Heart right ventricle (tissue), 16 donors: ENCODE measurements at regions not wholly inside any gene's neighbourhood (a gene's known extent, or its start where the extent isn't known, plus 50 kb on each side); places are given as distances from the start of the nearest gene placed in this dataset.

ENCODE experiments used
- ATAC-seq, 8 donors: fragments of 200-7000 bp; cut with Tn5 transposase; one replicate each; pipeline ENCODE4 v1.9.1; 2020; ENCODE audit warnings: mild to moderate bottlenecking in 8 of 8, moderate library complexity in 8 of 8, moderate number of reproducible peaks in 1 of 8
- DNase-seq, 2 donors: peaks; one replicate each; pipeline ENCODE4 v3.0.0-alpha.2; 2020
- H3K27ac ChIP-seq, 10 donors: fragments of 200-600 bp; sonication (generic) in 2 of 10; one replicate each; pipeline versions ENCODE4 v1.5.0 to v1.8.0; 2020 to 2022; ENCODE audit warnings: mild to moderate bottlenecking in 3 of 10
- H3K27me3 ChIP-seq, 7 donors: fragments of 200-600 bp; one replicate each; pipeline ENCODE4 v1.8.0; 2021 to 2022; ENCODE audit warnings: mild to moderate bottlenecking in 2 of 7
- H3K36me3 ChIP-seq, 9 donors: fragments of 200-600 bp; sonication (generic) in 1 of 9; one replicate each; pipeline versions ENCODE4 v1.5.0 to v1.8.0; 2020 to 2022; ENCODE audit warnings: mild to moderate bottlenecking in 2 of 9
- H3K4me1 ChIP-seq, 9 donors: fragments of 200-600 bp; sonication (generic) in 1 of 9; one replicate each; pipeline versions ENCODE4 v1.5.0 to v1.8.0; 2020 to 2022; ENCODE audit warnings: mild to moderate bottlenecking in 4 of 9
- H3K4me3 ChIP-seq, 10 donors: fragments of 200-600 bp; sonication (generic) in 2 of 10; one replicate each; pipeline versions ENCODE4 v1.5.0 to v1.8.0; 2020 to 2022; ENCODE audit warnings: mild to moderate bottlenecking in 7 of 10, moderate library complexity in 2 of 10
- H3K9me3 ChIP-seq, 11 donors: fragments of 200-600 bp in 10 of 11; sonication (generic) in 2 of 11; one replicate each; pipeline versions ENCODE4 v1.5.0 to v1.8.0; 2013 to 2022; ENCODE audit warnings: mild to moderate bottlenecking in 2 of 11, control low read depth in 1 of 11, moderate library complexity in 1 of 11
- WGBS, 2 donors: extraction: QIAGEN DNeasy Blood & Tissue Kit; methylation state at CpG; one replicate each; pipeline ENCODE4 v1.1.7; 2013; ENCODE audit warnings: inconsistent platforms in 1 of 2; 5-methylcytosine and 5-hydroxymethylcytosine counted together
- intact Hi-C, 10 donors: fragments of 100-400 bp; cut with DNase I; formaldehyde crosslinking; loops; one replicate each; pipeline versions ENCODE4 v1.11.1 to v1.14.2; 2022
- TF ChIP-seq, protein P1 (sequence below), 9 donors: fragments of 200-600 bp; sonication (generic) in 2 of 9; IDR thresholded peaks; one replicate each; pipeline versions ENCODE4 v1.5.0 to v1.8.0; 2021 to 2022; ENCODE audit warnings: antibody characterized with exemption in 9 of 9, mild to moderate bottlenecking in 5 of 9, moderate library complexity in 1 of 9
- donor health status: Arrhythmogenic right ventricular cardiomyopathy.
- donor health status: ischemic (EF 13 %, LVEDD 7.1; RV severe dilation, severe dysfunction).
- donor health status: healthy with polysubstance abuse.
- donor health status: DM: no; HTN: yes; CAD: no.
- donor health status: DM: no; HTN: no; CAD: no.
- donor health status: ischemic (EF 25% LVEDD 6.9; RV normal size, moderate dysfunction).
- donor health status: ischemic (EF 25% LVEDD 5.7; RV mildly dilated, moderate dysfunction).
- donor health status: healthy.
- donor health status: DM: yes; HTN: yes; CAD: no.
- donor health status: Ischemic cardiomyopathy.
- donor health status: ischemic (EF 35%, LVEDD 5.7; RV mildly dilated, moderate dysfunction).
- donor health status: nonischemic (EF 11% LVEDD 7.7; RV severe dilation, severe dysfunction).
- donor health status: DM: yes; HTN: yes; CAD: no.
- donor health status: PGD.
- donor health status: ischemic (EF 29% LVEDD 5.4; RV normal size, mild dysfunction).
- donor health status: nonischemic (EF 23%, LVEDD 6.1; RV moderate dilation, normal function).

DNA sequence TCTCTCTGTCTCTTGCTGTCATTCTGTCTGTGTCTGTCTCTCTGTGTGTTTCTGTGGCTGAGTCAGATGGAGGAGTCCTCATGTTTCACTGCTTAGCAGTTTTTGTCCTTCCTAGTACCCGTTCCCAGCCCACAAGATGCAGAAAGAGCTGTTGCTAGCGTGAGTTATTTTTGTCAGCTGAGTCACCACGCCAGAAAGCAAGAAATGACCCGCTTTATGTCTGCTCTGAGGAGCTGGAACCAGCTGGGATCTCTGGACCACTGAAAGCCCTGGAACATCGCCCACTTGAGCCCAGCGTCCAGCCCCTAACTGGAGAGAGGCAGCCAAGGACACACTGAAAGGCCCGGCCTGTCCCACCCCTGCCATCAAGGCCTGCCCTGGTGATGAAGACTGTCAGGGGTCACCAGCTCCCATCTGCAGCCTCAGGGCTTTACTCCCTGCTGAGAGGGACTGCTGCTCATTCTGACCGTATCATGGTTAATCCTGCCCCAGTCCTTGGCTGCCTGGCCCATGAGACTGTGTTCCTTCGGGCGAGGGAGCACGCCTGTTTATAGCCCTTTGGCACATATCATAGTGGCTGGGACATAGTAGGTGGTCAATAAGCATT is 101.7 kb upstream of the TPM1 start:
- Histone ChIP-seq H3K9me3 (no peaks in the 10 kb centered on the region), H3K4me3 (no peak overlapping the region), H3K4me1 (peaks cover 4 to 33% (median 25%) of the 10 kb centered on the region in 9 donors), H3K27me3 (no peaks in the 10 kb centered on the region), H3K27ac (peak overlapping the region; percentile 79 to 93 (median 84)), H3K36me3 (no peaks in the 10 kb centered on the region)
- peak; percentile 91 to 97 (median 94) for ATAC-seq
- TF ChIP-seq, protein P1, sequence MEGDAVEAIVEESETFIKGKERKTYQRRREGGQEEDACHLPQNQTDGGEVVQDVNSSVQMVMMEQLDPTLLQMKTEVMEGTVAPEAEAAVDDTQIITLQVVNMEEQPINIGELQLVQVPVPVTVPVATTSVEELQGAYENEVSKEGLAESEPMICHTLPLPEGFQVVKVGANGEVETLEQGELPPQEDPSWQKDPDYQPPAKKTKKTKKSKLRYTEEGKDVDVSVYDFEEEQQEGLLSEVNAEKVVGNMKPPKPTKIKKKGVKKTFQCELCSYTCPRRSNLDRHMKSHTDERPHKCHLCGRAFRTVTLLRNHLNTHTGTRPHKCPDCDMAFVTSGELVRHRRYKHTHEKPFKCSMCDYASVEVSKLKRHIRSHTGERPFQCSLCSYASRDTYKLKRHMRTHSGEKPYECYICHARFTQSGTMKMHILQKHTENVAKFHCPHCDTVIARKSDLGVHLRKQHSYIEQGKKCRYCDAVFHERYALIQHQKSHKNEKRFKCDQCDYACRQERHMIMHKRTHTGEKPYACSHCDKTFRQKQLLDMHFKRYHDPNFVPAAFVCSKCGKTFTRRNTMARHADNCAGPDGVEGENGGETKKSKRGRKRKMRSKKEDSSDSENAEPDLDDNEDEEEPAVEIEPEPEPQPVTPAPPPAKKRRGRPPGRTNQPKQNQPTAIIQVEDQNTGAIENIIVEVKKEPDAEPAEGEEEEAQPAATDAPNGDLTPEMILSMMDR (IDR thresholded peaks at IDR 0.05) = no peak
- intact Hi-C loops = loop anchor here in 1 of 10 donors (5.0 kb wide), 1 partner anchor 101 kb away; the partner anchor contains the start of gene TPM1
- peak; percentile 79 to 85 for DNase-seq
- 27 to 29% methylated on average over 11 of the region's 11 CpGs for WGBS, 2 donors

DNA sequence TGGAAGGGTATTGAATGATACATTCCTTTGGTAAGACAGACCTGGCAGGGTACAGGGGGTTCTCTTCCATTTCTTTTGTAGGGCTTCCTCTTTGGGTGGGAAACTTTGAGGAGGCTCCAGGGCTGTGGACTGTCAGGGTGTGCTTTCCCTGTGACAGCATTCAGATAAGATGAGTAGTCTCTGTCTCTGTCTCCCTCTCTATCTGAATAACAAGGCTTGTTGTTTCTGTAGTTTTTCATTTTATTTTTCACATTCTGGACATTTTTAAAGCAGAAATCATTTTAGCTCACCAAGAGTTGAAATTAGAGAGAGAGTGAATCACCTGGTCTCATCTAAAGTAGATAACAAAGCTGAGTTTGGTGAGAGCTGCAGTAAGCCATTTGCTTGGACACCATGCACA is 100.8 kb upstream of the TPM1 start:
- ATAC-seq (peak in 1 of 8 donors; percentile 18), DNase-seq (no peak)
- H3K27me3 ChIP-seq = no peaks in the 10 kb centered on the region
- intact Hi-C loops = loop anchor here in 1 of 10 donors (5.0 kb wide), 1 partner anchor 101 kb away; the partner anchor contains the start of gene TPM1
- TF ChIP-seq, protein P1 (IDR thresholded peaks at IDR 0.05) = no peak
- peaks cover 4 to 34% (median 25%) of the 10 kb centered on the region in 9 donors for H3K4me1 ChIP-seq
- H3K36me3 ChIP-seq = no peaks in the 10 kb centered on the region
- H3K9me3 ChIP-seq = no peaks in the 10 kb centered on the region
- H3K27ac ChIP-seq = peak overlapping the region; percentile 79 to 93 (median 84)
- H3K4me3 ChIP-seq = no peak overlapping the region

DNA sequence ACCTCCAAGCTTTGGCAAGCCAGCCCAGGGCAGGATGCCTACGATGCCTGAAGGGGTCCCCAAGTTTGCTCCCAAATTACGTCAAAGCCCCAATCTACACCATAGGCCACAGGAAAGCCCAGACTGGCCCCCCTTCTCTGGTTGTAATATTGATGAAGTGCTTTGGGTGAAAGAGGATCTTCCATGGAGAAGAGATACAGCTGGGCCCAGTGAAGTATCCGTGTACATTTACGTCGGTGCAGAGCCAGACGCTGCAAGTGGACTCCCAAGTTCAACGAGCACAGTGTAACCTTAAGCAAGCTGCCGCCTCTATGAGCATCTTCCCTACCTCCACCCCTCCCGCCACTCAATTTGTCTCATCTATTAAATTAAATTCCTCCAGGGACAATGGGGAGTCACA is 100.1 kb upstream of the TPM1 start:
- Histone ChIP-seq H3K27ac (peak overlapping the region in 1 of 10 donors; percentile 91), H3K4me1 (peaks cover 4 to 34% (median 25%) of the 10 kb centered on the region in 9 donors), H3K27me3 (no peaks in the 10 kb centered on the region), H3K4me3 (no peak overlapping the region), H3K36me3 (no peaks in the 10 kb centered on the region), H3K9me3 (no peaks in the 10 kb centered on the region)
- TF ChIP-seq, protein P1 (IDR thresholded peaks at IDR 0.05) = no peak
- DNase-seq (no peak), ATAC-seq (no peak)
- 95 to 96% methylated on average over 9 of the region's 9 CpGs for WGBS, 2 donors
- intact Hi-C loops = loop anchor here in 1 of 10 donors (5.0 kb wide), 1 partner anchor 100 kb away; the partner anchor contains the start of gene TPM1

DNA sequence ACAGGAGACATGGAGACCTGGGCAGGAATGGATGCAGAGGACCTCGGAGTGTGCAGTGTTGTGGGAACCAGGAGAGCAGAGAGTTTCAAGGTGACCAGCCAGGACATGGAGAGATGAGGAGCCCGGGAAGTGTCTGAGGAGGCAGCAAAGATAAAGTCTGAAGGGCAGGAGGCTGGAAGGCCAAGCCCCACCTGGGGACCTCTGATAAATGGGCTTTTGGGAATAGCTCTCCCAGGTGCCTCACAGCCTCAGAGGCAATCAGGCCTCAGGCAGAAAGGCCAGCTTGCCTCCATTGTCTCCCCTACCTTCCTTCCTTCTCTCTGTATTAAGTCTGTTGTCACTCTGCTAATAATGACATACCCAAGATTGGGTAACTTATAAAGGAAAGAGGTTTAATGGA is 97.5 kb upstream of the TPM1 start:
- ATAC-seq (no peak), DNase-seq (no peak)
- Histone ChIP-seq H3K36me3 (no peaks in the 10 kb centered on the region), H3K4me3 (no peak overlapping the region), H3K27me3 (no peaks in the 10 kb centered on the region), H3K27ac (no peak overlapping the region), H3K9me3 (no peaks in the 10 kb centered on the region), H3K4me1 (peaks cover 4 to 27% (median 19%) of the 10 kb centered on the region in 9 donors)
- intact Hi-C loops = no loop called here
- TF ChIP-seq, protein P1 (IDR thresholded peaks at IDR 0.05) = no peak
- 90 to 94% methylated on average over 2 of the region's 2 CpGs for WGBS, 2 donors
